GM23338 (cell line): ENCODE measurements at regions not wholly inside any gene's neighbourhood (a gene's known extent, or its start where the extent isn't known, plus 50 kb on each side); places are given as distances from the start of the nearest gene placed in this dataset.

Source experiments
- ATAC-seq: fragments of 200-7000 bp; cut with Tn5 transposase; 3 replicates; pipeline ENCODE4 v1.9.1; 2020
- DNase-seq: peaks from one replicate; pipeline ENCODE4 v3.0.0-alpha.2; 2015; ENCODE audit warnings: low spot score
- H2AFZ ChIP-seq: fragments of 200-600 bp; sonication (generic); 2 replicates; pipeline ENCODE4 v1.8.0; 2016; ENCODE audit warnings: antibody characterized with exemption, mild to moderate bottlenecking, moderate library complexity
- H3F3A ChIP-seq: fragments of 200-600 bp; sonication (generic); replicated peaks from 2 replicates; pipeline ENCODE4 v1.8.0; 2017; ENCODE audit warnings: antibody characterized with exemption, mixed run types, low read depth
- H3K27ac ChIP-seq: fragments of 200-600 bp; sonication (generic); 2 replicates; pipeline ENCODE4 v1.6.1; 2016; ENCODE audit warnings: low read depth
- H3K27me3 ChIP-seq: fragments of 200-600 bp; sonication (generic); 2 replicates; pipeline ENCODE4 v1.8.0; 2016; ENCODE audit warnings: mild to moderate bottlenecking, mixed run types, moderate library complexity; ENCODE audit not compliant: insufficient read depth
- H3K36me3 ChIP-seq: fragments of 200-600 bp; sonication (generic); 2 replicates; pipeline ENCODE4 v1.8.0; 2016; ENCODE audit warnings: mild to moderate bottlenecking; ENCODE audit not compliant: insufficient read depth
- H3K4me1 ChIP-seq: fragments of 200-600 bp; sonication (generic); 2 replicates; pipeline ENCODE4 v1.8.0; 2016; ENCODE audit warnings: mild to moderate bottlenecking, moderate library complexity; ENCODE audit not compliant: insufficient read depth
- H3K4me2 ChIP-seq: fragments of 200-600 bp; sonication (generic); 2 replicates; pipeline ENCODE4 v1.7.1; 2017; ENCODE audit warnings: mixed run types
- H3K4me3 ChIP-seq: fragments of 200-600 bp; sonication (generic); 2 replicates; pipeline ENCODE4 v1.6.1; 2016; ENCODE audit warnings: mixed run types
- H3K79me2 ChIP-seq: fragments of 200-600 bp; sonication (generic); replicated peaks from 2 replicates; pipeline ENCODE4 v1.8.0; 2017; ENCODE audit warnings: mild to moderate bottlenecking; ENCODE audit not compliant: insufficient read depth
- H3K9me2 ChIP-seq: fragments of 200-600 bp; sonication (generic); 2 replicates; pipeline ENCODE4 v1.8.0; 2017; ENCODE audit not compliant: insufficient read depth
- H4K20me1 ChIP-seq: fragments of 200-600 bp; sonication (generic); replicated peaks from 2 replicates; pipeline ENCODE4 v1.8.0; 2017; ENCODE audit warnings: mild to moderate bottlenecking; ENCODE audit not compliant: insufficient read depth
- H3K27ac Mint-ChIP-seq: 2 replicates; pipeline ENCODE4 v1.8.0; 2020; ENCODE audit warnings: inconsistent platforms, mild to moderate bottlenecking, moderate library complexity, mixed read lengths
- H3K27me3 Mint-ChIP-seq: 3 replicates; pipeline ENCODE4 v1.8.0; 2022; ENCODE audit warnings: low read depth, mild to moderate bottlenecking, moderate library complexity, mixed read lengths, inconsistent platforms; ENCODE audit not compliant: insufficient read depth, poor library complexity
- H3K36me3 Mint-ChIP-seq: 3 replicates; pipeline ENCODE4 v1.8.0; 2021; ENCODE audit warnings: low read depth, mild to moderate bottlenecking, inconsistent platforms, moderate library complexity, mixed read lengths
- H3K4me1 Mint-ChIP-seq: 3 replicates; pipeline ENCODE4 v1.8.0; 2020; ENCODE audit warnings: mild to moderate bottlenecking, inconsistent platforms, mixed read lengths
- H3K4me3 Mint-ChIP-seq: 3 replicates; pipeline ENCODE4 v1.8.0; 2021; ENCODE audit warnings: moderate library complexity, mild to moderate bottlenecking, inconsistent platforms, mixed read lengths
- H3K9me3 Mint-ChIP-seq: 3 replicates; pipeline ENCODE4 v1.8.0; 2020; ENCODE audit warnings: moderate library complexity, mild to moderate bottlenecking, inconsistent platforms, mixed read lengths
- CREB1 ChIP-seq: fragments of 250-450 bp; sonication (Bioruptor Pico); IDR thresholded peaks from 2 replicates; pipeline ENCODE4 v1.5.0; 2020; ENCODE audit warnings: low read depth, mild to moderate bottlenecking, moderate library complexity
- CTCF ChIP-seq, 2 experiments: fragments of 200-600 bp in 1 of 2; sonication (generic) in 1 of 2; conservative IDR thresholded peaks; 2 replicates each; pipeline versions ENCODE4 v1.5.1 to v1.6.1; 2016 to 2017; ENCODE audit warnings: antibody characterized with exemption in 2 of 2, low read depth in 2 of 2, mild to moderate bottlenecking in 2 of 2, moderate library complexity in 1 of 2
- ETS1 ChIP-seq: IDR thresholded peaks from 2 replicates; pipeline ENCODE4 v1.6.1; 2016; ENCODE audit warnings: antibody characterized with exemption
- EZH2 ChIP-seq: fragments of 200-600 bp; sonication (generic); IDR thresholded peaks from one replicate; pipeline ENCODE4 v1.8.0; 2017; ENCODE audit warnings: antibody characterized with exemption, mild to moderate bottlenecking, low read depth; ENCODE audit not compliant: unreplicated experiment
- EZH2phosphoT487 ChIP-seq: fragments of 200-600 bp; sonication (generic); IDR thresholded peaks from one replicate; pipeline ENCODE4 v1.8.1; 2018; ENCODE audit warnings: antibody characterized with exemption; ENCODE audit not compliant: unreplicated experiment
- JUNB ChIP-seq: IDR thresholded peaks from one replicate; pipeline ENCODE4 v1.6.1; 2016; ENCODE audit warnings: antibody characterized with exemption; ENCODE audit not compliant: unreplicated experiment
- NANOG ChIP-seq: IDR thresholded peaks from 2 replicates; pipeline ENCODE4 v1.6.1; 2016; ENCODE audit warnings: antibody characterized with exemption, borderline replicate concordance
- POLR2AphosphoS5 ChIP-seq: IDR thresholded peaks from 2 replicates; pipeline ENCODE4 v1.6.1; 2016; ENCODE audit warnings: antibody characterized with exemption, low read depth
- STAT1 ChIP-seq: IDR thresholded peaks from one replicate; pipeline ENCODE4 v1.6.1; 2016; ENCODE audit warnings: antibody characterized with exemption; ENCODE audit not compliant: unreplicated experiment
- ZNF114 ChIP-seq: fragments of 250-450 bp; sonication (Bioruptor Pico); IDR thresholded peaks from 2 replicates; pipeline ENCODE4 v1.5.0; 2020; ENCODE audit warnings: mild to moderate bottlenecking, moderate library complexity
- ZNF331 ChIP-seq: fragments of 250-450 bp; sonication (Bioruptor Pico); IDR thresholded peaks from 2 replicates; pipeline ENCODE4 v1.5.0; 2020; ENCODE audit warnings: low read depth, mild to moderate bottlenecking, moderate library complexity
- TF ChIP-seq, protein P1 (sequence below): fragments of 250-450 bp; sonication (Bioruptor Pico); IDR thresholded peaks from 2 replicates; pipeline ENCODE4 v1.5.0; 2020; ENCODE audit warnings: mild to moderate bottlenecking, moderate library complexity

DNA sequence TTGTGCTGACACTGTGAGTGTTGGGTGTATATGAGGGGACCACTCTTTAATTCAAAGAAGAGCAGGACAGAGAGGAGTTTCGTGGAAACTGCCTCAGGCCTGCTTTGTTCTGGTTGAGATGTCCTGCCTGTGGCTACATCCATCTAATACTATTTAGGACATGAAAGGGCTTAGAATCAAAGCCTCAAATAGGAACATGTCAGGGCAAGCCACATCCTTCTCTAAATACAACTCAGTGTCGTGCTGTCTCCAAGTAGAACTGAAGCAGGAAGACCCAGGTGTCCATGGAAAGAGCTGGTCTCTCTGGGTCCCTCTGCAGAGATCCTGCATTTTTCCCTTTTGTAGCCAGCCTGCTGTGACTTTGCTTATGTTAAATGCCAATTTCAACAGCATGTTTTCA lies 156.2 kb upstream of the UMPS start:
- H3K9me3 Mint-ChIP-seq: no peaks in the 10 kb centered on the region
- H3K4me1 Mint-ChIP-seq: no peaks in the 10 kb centered on the region
- no peak overlapping the region for H2AFZ ChIP-seq
- no peaks in the 10 kb centered on the region for H3K79me2 ChIP-seq
- H3K36me3 ChIP-seq: no peaks in the 10 kb centered on the region
- H3K4me1 ChIP-seq: no peaks in the 10 kb centered on the region
- no peak overlapping the region for H3K4me3 Mint-ChIP-seq
- ATAC-seq (no peak), DNase-seq (no peak)
- H3K27ac ChIP-seq: no peak overlapping the region
- no peaks in the 10 kb centered on the region for H3F3A ChIP-seq
- no peaks in the 10 kb centered on the region for H4K20me1 ChIP-seq
- no peaks in the 10 kb centered on the region for H3K36me3 Mint-ChIP-seq
- no peaks in the 10 kb centered on the region for H3K9me2 ChIP-seq
- H3K27ac Mint-ChIP-seq: no peak overlapping the region
- no peaks in the 10 kb centered on the region for H3K27me3 Mint-ChIP-seq
- H3K27me3 ChIP-seq: no peaks in the 10 kb centered on the region
- no peak overlapping the region for H3K4me2 ChIP-seq
- TF ChIP-seq JUNB: no peak
- no peak for TF ChIP-seq POLR2AphosphoS5
- TF ChIP-seq CTCF (conservative IDR thresholded peaks at IDR 0.05; ENCODE audit: low read depth in 2 of 2): no peak
- TF ChIP-seq, protein P1, sequence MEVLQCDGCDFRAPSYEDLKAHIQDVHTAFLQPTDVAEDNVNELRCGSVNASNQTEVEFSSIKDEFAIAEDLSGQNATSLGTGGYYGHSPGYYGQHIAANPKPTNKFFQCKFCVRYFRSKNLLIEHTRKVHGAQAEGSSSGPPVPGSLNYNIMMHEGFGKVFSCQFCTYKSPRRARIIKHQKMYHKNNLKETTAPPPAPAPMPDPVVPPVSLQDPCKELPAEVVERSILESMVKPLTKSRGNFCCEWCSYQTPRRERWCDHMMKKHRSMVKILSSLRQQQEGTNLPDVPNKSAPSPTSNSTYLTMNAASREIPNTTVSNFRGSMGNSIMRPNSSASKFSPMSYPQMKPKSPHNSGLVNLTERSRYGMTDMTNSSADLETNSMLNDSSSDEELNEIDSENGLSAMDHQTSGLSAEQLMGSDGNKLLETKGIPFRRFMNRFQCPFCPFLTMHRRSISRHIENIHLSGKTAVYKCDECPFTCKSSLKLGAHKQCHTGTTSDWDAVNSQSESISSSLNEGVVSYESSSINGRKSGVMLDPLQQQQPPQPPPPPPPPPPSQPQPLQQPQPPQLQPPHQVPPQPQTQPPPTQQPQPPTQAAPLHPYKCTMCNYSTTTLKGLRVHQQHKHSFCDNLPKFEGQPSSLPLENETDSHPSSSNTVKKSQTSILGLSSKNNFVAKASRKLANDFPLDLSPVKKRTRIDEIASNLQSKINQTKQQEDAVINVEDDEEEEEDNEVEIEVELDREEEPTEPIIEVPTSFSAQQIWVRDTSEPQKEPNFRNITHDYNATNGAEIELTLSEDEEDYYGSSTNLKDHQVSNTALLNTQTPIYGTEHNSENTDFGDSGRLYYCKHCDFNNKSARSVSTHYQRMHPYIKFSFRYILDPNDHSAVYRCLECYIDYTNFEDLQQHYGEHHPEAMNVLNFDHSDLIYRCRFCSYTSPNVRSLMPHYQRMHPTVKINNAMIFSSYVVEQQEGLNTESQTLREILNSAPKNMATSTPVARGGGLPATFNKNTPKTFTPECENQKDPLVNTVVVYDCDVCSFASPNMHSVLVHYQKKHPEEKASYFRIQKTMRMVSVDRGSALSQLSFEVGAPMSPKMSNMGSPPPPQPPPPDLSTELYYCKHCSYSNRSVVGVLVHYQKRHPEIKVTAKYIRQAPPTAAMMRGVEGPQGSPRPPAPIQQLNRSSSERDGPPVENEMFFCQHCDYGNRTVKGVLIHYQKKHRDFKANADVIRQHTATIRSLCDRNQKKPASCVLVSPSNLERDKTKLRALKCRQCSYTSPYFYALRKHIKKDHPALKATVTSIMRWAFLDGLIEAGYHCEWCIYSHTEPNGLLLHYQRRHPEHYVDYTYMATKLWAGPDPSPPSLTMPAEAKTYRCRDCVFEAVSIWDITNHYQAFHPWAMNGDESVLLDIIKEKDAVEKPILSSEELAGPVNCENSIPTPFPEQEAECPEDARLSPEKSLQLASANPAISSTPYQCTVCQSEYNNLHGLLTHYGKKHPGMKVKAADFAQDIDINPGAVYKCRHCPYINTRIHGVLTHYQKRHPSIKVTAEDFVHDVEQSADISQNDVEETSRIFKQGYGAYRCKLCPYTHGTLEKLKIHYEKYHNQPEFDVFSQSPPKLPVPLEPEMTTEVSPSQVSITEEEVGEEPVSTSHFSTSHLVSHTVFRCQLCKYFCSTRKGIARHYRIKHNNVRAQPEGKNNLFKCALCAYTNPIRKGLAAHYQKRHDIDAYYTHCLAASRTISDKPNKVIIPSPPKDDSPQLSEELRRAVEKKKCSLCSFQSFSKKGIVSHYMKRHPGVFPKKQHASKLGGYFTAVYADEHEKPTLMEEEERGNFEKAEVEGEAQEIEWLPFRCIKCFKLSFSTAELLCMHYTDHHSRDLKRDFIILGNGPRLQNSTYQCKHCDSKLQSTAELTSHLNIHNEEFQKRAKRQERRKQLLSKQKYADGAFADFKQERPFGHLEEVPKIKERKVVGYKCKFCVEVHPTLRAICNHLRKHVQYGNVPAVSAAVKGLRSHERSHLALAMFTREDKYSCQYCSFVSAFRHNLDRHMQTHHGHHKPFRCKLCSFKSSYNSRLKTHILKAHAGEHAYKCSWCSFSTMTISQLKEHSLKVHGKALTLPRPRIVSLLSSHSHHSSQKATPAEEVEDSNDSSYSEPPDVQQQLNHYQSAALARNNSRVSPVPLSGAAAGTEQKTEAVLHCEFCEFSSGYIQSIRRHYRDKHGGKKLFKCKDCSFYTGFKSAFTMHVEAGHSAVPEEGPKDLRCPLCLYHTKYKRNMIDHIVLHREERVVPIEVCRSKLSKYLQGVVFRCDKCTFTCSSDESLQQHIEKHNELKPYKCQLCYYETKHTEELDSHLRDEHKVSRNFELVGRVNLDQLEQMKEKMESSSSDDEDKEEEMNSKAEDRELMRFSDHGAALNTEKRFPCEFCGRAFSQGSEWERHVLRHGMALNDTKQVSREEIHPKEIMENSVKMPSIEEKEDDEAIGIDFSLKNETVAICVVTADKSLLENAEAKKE (CRISPR knock-in tag): no peak
- no peak for TF ChIP-seq NANOG
- TF ChIP-seq STAT1: no peak
- TF ChIP-seq EZH2phosphoT487: no peak
- no peak for TF ChIP-seq ZNF114
- no peak for TF ChIP-seq ZNF331 (CRISPR knock-in tag)
- TF ChIP-seq CREB1 (CRISPR knock-in tag): no peak
- no peak for TF ChIP-seq ETS1
- TF ChIP-seq EZH2: no peak
- H3K4me3 ChIP-seq: no peak overlapping the region
